Testis (tissue), 2 donors: ENCODE measurements at regions not wholly inside any gene's neighbourhood (a gene's known extent, or its start where the extent isn't known, plus 50 kb on each side); places are given as distances from the start of the nearest gene placed in this dataset.

ENCODE experiments used
- CTCF ChIP-seq, 3 experiments: fragments of 450-650 bp in 2 of 3; fragments of 200-600 bp in 1 of 3; sonication (generic) in 1 of 3; IDR thresholded peaks; one replicate each; pipeline ENCODE4 v1.5.1; 2016 to 2019; ENCODE audit warnings: antibody characterized with exemption in 3 of 3, mild to moderate bottlenecking in 2 of 3, moderate library complexity in 1 of 3
- POLR2A ChIP-seq: fragments of 450-650 bp; IDR thresholded peaks from one replicate; pipeline ENCODE4 v1.6.1; 2017; ENCODE audit warnings: antibody characterized with exemption, mild to moderate bottlenecking, moderate library complexity

DNA sequence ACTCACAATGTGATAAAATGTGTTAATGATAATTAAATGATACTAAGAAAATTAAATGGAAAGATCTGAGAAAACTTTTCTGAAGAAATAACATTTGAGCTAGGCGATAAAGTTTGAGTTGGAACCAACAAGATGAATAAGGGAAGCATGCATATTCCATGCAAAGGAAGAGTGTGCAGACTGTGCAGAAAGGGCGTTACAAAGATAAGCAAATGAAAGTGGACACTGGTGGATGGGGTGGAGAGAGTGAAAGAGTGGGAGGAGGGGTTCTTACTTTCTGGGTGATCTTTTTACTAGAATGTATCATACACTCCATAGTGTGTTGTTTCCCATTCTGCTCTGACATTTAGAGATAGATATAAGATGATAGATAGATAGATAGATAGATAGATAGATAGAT is 138.7 kb downstream of the HTR1A start:
- TF ChIP-seq CTCF (IDR thresholded peaks at IDR 0.05) (no peak), POLR2A (no peak)
